OCI-LY3 (cell line): ENCODE measurements at regions not wholly inside any gene's neighbourhood (a gene's known extent, or its start where the extent isn't known, plus 50 kb on each side); places are given as distances from the start of the nearest gene placed in this dataset.

Experiments used
- H2AFZ ChIP-seq: fragments of 200-600, 300-600 bp; shearing (Covaris generic); 2 replicates; pipeline ENCODE4 v1.6.0; 2014; ENCODE audit warnings: antibody characterized with exemption, low read depth, low read length
- H3K27ac ChIP-seq: fragments of 200-600, 300-600 bp; sonication (generic); 2 replicates; pipeline ENCODE4 v1.5.1; 2014; ENCODE audit warnings: mild to moderate bottlenecking, low read length, moderate library complexity, mixed read lengths
- H3K27me3 ChIP-seq: fragments of 200-600, 300-600 bp; sonication (generic); 2 replicates; pipeline ENCODE4 v1.6.1; 2014; ENCODE audit warnings: low read depth, low read length, mixed read lengths
- H3K36me3 ChIP-seq: fragments of 200-600, 300-600 bp; sonication (generic); replicated peaks from 2 replicates; pipeline ENCODE3; 2014; ENCODE audit warnings: low read depth, low read length, mixed read lengths
- H3K4me1 ChIP-seq: fragments of 300-600, 200-600 bp; sonication (generic); 2 replicates; pipeline ENCODE4 v1.6.1; 2014; ENCODE audit warnings: low read length, mixed read lengths
- H3K4me2 ChIP-seq: fragments of 200-600, 300-600 bp; sonication (generic); 2 replicates; pipeline ENCODE4 v1.6.1; 2014; ENCODE audit warnings: low read length, mixed read lengths
- H3K4me3 ChIP-seq: fragments of 300-600, 200-600 bp; sonication (generic); 2 replicates; pipeline ENCODE4 v1.5.1; 2014; ENCODE audit warnings: antibody characterized with exemption, mild to moderate bottlenecking, low read length, moderate library complexity
- H3K79me2 ChIP-seq: fragments of 300-600, 200-600 bp; shearing (Covaris generic); 2 replicates; pipeline ENCODE4 v1.6.1; 2014; ENCODE audit warnings: mild to moderate bottlenecking, low read length, mixed read lengths
- H3K9ac ChIP-seq: fragments of 300-600, 200-600 bp; shearing (Covaris generic); 2 replicates; pipeline ENCODE4 v1.6.0; 2014; ENCODE audit warnings: mild to moderate bottlenecking, low read length, moderate library complexity
- H3K9me3 ChIP-seq: fragments of 200-600, 300-600 bp; shearing (Covaris generic); 2 replicates; pipeline ENCODE4 v1.6.1; 2014; ENCODE audit warnings: low read length, mixed read lengths; ENCODE audit not compliant: insufficient read depth
- H4K20me1 ChIP-seq: fragments of 200-600, 300-600 bp; sonication (generic); 2 replicates; pipeline ENCODE4 v1.6.1; 2016; ENCODE audit warnings: low read length, mixed read lengths; ENCODE audit not compliant: insufficient read depth
- EZH2phosphoT487 ChIP-seq: fragments of 200-600 bp; shearing (Covaris generic); IDR thresholded peaks from 2 replicates; pipeline ENCODE4 v1.6.1; 2018; ENCODE audit warnings: antibody characterized with exemption, mixed run types, low read depth
- TF ChIP-seq, protein P1 (sequence below): fragments of 200-600, 300-600 bp; sonication (generic); IDR thresholded peaks from 2 replicates; pipeline ENCODE4 v1.5.1; 2014; ENCODE audit warnings: antibody characterized with exemption, low read length, low read depth

DNA sequence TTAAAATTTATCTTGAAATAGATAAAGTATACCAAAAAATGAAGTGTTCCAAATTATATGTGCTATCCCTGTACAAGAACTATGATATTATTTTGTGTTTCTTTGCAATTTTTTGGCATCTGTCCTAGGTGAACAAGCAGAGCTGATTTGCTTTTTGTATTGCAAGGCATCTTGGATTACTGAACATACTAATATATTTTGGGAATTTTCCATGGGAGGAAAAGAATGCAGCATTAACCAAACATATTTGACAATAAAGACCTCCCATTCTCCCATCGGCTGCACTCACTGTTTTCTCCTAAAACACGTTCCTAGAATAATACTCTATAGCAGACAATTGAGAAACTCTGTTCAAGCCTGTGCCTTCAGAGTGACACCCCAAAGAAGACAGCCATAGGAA lies 265.1 kb upstream of the ALCAM start:
- H3K4me2 ChIP-seq, result no peak overlapping the region
- H4K20me1 ChIP-seq, result no peaks in the 10 kb centered on the region
- H3K79me2 ChIP-seq, result no peaks in the 10 kb centered on the region
- H3K9me3 ChIP-seq, result no peaks in the 10 kb centered on the region
- H3K27me3 ChIP-seq, result no peaks in the 10 kb centered on the region
- H3K4me3 ChIP-seq, result no peak overlapping the region
- no peak overlapping the region for H3K27ac ChIP-seq
- no peak overlapping the region for H2AFZ ChIP-seq
- H3K36me3 ChIP-seq, result no peaks in the 10 kb centered on the region
- no peak for TF ChIP-seq EZH2phosphoT487
- TF ChIP-seq, protein P1, sequence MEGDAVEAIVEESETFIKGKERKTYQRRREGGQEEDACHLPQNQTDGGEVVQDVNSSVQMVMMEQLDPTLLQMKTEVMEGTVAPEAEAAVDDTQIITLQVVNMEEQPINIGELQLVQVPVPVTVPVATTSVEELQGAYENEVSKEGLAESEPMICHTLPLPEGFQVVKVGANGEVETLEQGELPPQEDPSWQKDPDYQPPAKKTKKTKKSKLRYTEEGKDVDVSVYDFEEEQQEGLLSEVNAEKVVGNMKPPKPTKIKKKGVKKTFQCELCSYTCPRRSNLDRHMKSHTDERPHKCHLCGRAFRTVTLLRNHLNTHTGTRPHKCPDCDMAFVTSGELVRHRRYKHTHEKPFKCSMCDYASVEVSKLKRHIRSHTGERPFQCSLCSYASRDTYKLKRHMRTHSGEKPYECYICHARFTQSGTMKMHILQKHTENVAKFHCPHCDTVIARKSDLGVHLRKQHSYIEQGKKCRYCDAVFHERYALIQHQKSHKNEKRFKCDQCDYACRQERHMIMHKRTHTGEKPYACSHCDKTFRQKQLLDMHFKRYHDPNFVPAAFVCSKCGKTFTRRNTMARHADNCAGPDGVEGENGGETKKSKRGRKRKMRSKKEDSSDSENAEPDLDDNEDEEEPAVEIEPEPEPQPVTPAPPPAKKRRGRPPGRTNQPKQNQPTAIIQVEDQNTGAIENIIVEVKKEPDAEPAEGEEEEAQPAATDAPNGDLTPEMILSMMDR, result no peak
- H3K9ac ChIP-seq, result no peak overlapping the region
- no peaks in the 10 kb centered on the region for H3K4me1 ChIP-seq

DNA sequence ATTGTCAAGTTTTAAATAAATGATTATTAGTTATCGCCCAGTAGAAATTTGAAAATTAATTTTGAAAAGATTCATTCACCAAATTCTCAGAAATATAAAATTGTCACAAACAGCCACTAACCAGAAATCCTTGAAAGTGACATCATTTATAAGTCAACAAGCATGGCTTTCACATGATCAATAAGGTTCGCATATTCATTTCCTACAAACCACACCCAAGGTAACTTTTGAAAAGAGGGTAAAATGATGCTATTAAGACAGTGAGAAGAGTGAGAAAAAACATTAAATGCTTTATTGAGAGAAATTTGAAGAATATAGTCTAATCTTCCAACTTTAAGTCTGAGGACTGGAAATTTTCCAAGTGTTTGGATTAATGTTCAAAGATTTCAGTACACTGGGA lies 263.6 kb upstream of the ALCAM start:
- TF ChIP-seq, protein P1, result no peak
- no peak for TF ChIP-seq EZH2phosphoT487
- Histone ChIP-seq H3K27ac (no peak overlapping the region), H3K4me1 (no peaks in the 10 kb centered on the region), H3K4me2 (no peak overlapping the region), H4K20me1 (no peaks in the 10 kb centered on the region), H3K4me3 (no peak overlapping the region), H3K9ac (no peak overlapping the region), H3K9me3 (no peaks in the 10 kb centered on the region), H3K27me3 (no peaks in the 10 kb centered on the region), H3K79me2 (no peaks in the 10 kb centered on the region), H2AFZ (no peak overlapping the region), H3K36me3 (no peaks in the 10 kb centered on the region)

DNA sequence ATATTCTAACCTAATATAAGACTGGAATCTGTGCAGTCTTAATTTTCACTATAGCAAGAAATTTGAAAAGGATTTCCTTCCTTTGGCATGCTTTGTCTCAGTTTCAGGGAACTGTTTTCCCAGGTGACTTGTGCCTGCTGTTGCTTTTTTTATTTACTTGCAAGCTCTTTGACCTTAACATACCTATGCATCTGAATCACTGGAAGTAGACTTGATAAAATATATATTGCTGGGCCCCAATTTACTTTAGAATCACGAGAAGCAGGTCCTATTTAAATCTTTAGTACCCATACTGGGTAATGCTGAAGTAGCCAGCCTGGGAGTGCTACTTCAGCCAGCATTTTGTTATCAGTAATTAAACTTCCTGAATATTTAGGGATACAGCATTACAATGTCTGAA lies 257.9 kb upstream of the ALCAM start:
- TF ChIP-seq, protein P1, result no peak
- TF ChIP-seq EZH2phosphoT487, result no peak

DNA sequence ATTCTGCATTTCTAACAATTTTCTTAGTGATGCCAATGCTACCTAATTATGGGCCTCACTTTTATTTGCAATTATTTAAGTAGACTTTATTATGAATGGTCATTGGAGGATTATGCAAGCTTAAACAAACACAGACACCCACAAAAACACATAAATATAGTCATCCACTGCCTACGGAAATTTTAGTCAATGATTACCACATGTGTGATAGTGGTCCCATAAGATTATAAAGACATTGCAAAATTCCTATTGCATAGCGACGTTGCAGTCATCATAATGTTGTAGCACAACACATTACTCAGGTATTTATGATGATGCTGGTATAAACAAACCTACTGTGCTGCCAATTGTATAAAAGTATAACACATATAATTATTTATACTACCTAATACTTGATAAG lies 247.8 kb upstream of the ALCAM start:
- no peak for TF ChIP-seq EZH2phosphoT487
- TF ChIP-seq, protein P1, result no peak
- no peak overlapping the region for H3K4me2 ChIP-seq
- H2AFZ ChIP-seq, result no peak overlapping the region
- no peaks in the 10 kb centered on the region for H3K27me3 ChIP-seq
- H3K4me1 ChIP-seq, result no peaks in the 10 kb centered on the region
- no peaks in the 10 kb centered on the region for H3K36me3 ChIP-seq
- H3K4me3 ChIP-seq, result no peak overlapping the region
- H3K9ac ChIP-seq, result no peak overlapping the region
- no peaks in the 10 kb centered on the region for H3K79me2 ChIP-seq
- H3K27ac ChIP-seq, result no peak overlapping the region
- H3K9me3 ChIP-seq, result no peaks in the 10 kb centered on the region
- H4K20me1 ChIP-seq, result no peaks in the 10 kb centered on the region

More for the DNA sequence above, 257.9 kb upstream of the ALCAM start:
- Histone ChIP-seq H3K4me3 (no peak overlapping the region), H3K9ac (no peak overlapping the region), H3K4me2 (no peak overlapping the region), H4K20me1 (no peaks in the 10 kb centered on the region), H3K27me3 (no peaks in the 10 kb centered on the region), H3K9me3 (no peaks in the 10 kb centered on the region), H3K4me1 (no peaks in the 10 kb centered on the region), H3K79me2 (no peaks in the 10 kb centered on the region), H2AFZ (no peak overlapping the region), H3K27ac (no peak overlapping the region), H3K36me3 (no peaks in the 10 kb centered on the region)
